UCSD-AML1 (cell line): ENCODE measurements at regions not wholly inside any gene's neighbourhood (a gene's known extent, or its start where the extent isn't known, plus 50 kb on each side); places are given as distances from the start of the nearest gene placed in this dataset.

Experiments
- DNase-seq: peaks from one replicate; lab custom pipeline; 2025; ENCODE audit not compliant: unreplicated experiment; lab: John Stamatoyannopoulos, UW

DNA sequence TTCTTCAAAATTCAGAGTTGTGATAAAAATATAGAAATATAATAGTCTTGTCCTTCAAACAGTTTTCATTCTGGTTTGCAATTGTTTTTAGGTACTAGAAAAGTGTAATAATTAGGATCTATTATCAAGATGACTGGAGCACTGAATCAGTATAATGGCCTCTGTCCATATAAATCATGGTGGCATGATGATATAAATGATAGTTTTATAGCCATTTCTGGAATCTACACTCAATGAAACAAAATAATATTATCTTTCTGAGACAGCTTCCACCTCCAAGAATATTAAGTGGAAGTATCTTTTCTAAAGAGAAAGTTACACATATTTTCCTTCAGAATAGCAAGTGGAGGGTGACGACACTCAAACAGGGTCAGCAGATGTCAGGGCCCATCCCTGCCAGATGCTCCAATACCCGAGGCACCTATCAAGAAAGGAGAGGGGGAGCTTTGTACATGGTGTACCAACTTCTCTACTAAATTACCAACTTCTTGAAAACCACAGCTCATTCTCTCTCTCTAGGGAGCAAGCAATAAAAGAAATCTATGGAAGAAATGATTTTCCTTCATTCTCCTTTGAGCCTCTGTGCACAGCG, 882.7 kb upstream of the CHAC2 start:
- no peak for DNase-seq

DNA sequence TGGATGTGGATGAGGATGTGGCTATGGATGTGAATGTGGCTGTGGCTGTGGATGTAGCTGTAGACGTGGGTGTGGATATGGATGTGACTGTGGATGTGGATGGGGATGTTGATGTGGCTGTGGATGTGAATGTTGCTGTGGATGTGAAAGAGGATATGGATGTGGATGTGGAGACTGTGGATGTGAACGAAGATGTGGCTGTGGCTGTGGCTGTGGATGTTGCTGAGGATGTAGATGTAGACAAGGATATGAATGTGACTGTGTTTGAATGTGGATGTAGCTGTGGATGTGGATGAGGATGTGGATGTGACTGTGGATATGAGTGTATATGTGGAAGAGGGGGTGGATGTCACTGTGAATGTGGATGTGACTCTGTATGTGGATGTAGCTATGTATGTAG, 884.6 kb upstream of the CHAC2 start:
- no peak for DNase-seq

DNA sequence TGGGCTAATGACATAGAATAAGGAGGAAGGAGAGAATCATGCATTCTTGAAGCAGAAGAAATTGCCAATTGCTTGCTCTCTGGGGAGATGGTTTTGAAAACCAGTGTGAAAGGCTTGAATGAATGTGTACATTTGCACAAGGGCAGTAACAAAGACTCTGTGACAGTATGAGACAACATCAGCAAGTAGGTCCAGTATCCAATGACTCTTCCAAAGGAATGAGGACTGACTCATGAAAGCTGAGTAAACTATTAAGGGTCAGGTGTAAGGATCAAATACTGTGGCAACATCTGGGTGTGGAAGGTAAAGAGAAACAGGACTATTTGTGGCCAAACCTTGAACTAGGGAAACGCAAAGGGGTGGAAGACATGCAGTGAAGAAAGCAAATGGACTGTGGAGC, 886.0 kb upstream of the CHAC2 start:
- no peak for DNase-seq

DNA sequence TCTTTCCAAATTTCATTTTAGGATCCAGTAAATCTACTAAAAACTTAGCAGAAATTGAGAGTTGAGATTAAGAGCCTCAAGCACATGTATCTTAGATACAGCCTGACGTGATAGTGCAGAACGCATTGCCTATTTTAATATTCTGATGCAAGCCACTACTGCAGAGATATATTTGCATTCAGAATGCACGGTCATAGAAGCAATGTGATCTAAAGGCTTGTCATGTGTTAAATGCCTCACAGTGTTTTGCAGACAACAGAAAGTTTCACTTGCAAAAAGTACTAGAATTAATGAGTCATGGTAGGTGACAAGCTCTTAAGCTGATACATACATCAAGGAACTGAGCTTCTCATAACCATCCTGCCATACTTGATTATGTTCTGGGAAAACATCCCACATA, 886.7 kb upstream of the CHAC2 start:
- no peak for DNase-seq

DNA sequence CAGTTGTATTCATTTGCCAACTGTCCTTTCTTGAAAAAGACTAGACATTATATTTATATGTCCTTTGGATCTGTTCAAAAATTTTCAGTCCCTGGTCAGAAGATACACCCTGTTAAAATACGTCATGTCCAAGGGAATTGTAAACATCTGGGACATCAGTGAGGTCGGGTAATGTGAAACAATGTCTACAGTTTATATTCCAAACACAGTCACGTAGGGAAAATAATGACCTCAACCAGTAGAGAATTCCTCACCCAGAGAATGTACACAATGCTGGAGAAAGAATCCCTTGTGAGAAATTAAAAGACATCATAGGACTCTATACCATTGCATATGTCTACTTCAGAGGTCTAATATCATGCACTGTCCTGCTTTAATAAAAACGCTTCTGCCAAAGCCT, 888.0 kb upstream of the CHAC2 start:
- no peak for DNase-seq

DNA sequence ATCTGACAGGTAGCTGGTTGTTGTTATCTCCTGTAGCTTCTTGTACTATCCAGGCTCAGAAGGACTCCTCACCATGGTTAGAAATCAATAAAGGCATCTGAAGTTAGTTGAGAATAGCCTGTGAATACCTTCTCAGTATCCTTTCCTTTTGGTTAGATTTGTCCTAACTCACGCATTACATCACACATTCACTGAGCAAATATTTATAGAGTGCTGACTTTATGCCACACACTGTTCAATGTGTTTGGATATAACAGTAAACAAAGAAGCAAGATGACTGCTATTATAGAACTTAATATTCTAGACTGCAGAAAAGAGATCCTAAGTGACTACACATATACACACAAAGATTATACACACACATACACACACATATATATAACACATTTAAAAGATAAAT, 889.9 kb upstream of the CHAC2 start:
- DNase-seq, result no peak

DNA sequence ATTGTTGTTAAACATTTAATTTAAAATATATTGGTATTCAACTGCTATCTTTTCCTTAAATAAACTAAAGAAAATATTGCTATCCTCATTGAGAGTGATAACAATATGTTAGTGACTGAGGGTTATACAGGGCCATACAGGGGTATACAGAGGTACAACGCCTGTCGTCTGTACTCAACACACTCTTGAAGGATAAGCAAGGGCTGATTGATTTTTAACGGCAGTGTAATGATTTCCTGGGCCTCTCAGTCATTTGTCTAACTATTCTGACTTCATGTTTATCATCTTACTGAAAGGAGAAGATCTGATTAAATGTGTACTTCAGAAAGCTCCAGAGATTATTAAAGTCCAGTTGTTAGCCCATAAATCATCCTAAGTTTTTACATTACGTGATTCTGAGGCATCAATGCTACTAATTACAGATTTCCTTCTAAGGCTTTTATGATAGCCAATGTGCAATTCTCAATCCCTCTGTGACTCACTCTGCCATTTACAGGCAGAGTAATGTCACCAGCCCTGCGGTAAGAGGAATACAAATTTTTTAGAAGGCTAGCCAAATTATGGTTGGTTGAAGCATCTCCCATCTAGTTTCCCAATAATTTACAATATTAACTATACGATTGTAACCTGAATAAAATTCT, 893.0 kb upstream of the CHAC2 start:
- DNase-seq, result no peak

DNA sequence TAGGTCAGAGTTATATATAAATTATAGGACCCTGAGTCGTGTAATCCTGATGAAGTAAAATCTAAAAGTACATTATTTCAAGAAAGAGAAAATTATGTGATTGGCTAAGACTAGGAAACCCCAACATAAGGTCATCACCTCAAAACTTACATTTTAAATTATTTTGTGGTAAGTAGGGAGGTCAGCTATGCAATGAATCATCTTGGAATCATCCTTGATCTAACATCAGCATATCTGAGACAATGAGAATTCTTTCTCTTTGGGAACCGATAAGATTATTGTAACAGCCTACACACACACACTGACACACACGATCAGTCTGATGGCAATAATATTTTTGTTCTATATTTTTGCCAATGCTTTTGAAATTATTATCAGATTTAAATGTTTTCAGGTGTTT, 904.8 kb upstream of the CHAC2 start:
- DNase-seq, result no peak

DNA sequence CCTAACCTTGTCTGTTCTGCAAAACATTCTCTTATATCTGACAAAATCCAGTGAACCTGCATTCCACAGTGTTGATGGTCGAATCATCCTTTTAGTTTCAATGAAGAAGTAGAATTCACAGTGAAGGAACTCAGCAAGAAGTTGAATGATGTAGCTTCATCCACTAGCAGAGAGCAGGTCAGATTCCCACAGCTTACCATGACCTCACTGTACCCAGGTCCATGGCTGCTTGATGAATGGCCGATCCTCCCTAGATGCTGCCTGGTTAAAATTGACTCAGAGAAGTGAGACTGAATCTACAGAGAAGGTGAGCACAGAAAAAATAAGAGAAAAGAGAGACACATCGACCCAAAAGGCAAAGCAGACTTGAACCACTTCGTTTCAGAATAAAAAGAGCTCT, 906.0 kb upstream of the CHAC2 start:
- DNase-seq, result no peak

DNA sequence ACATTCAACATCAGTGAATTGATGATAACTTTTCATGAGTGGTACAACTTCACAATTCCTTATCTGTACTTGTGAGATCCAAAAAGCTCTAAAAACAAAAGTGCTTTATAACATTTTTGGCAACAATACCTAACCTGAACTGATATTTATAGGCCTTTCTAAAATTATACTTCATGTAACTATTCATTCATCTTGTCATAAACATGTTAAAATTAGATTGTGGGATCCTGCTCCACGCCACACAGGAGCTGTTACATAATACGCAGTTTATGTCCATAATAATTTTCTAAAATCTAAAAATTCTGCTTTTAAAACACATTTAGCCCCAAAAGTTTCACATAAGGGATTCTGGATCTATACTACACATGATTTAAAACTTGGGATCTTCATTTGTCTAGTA, 908.5 kb upstream of the CHAC2 start:
- no peak for DNase-seq

DNA sequence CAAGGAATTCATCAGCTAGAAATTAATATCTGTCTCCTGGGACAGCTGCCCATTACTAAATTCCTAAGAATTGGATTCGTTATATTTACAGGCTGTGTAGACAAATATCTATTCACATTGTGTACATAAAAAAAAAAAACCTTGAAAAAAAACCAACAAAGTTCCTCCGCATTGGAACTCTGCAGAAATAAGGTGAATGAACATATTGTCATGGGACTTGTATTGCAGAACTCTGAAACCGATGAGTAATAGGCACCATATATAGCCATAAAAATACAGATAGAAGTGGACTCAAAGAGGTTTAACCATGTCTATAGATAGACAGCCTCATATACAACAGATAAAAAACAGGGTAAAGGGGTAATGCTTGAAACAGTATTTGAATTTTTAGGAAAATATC, 909.9 kb upstream of the CHAC2 start:
- DNase-seq, result no peak

DNA sequence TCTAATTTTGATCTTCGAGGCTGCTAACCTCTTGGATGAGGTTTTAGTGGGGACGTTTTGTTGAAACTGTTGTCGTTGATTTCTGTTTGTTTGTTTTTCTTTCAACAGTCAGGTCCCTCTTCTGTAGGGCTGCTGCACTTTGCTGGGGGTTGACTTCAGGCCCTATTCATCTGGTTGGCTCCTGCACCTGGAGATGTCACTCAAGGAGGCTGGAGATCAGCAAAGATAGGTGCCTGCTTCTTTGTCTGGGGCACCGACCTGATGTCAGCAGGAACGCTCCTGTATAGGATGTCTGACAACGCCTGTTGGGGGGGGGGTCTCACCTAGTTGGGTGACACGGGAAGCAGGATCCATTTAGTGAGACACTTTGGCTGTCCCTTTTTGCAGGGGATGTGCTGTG, 915.6 kb upstream of the CHAC2 start:
- DNase-seq, result no peak

DNA sequence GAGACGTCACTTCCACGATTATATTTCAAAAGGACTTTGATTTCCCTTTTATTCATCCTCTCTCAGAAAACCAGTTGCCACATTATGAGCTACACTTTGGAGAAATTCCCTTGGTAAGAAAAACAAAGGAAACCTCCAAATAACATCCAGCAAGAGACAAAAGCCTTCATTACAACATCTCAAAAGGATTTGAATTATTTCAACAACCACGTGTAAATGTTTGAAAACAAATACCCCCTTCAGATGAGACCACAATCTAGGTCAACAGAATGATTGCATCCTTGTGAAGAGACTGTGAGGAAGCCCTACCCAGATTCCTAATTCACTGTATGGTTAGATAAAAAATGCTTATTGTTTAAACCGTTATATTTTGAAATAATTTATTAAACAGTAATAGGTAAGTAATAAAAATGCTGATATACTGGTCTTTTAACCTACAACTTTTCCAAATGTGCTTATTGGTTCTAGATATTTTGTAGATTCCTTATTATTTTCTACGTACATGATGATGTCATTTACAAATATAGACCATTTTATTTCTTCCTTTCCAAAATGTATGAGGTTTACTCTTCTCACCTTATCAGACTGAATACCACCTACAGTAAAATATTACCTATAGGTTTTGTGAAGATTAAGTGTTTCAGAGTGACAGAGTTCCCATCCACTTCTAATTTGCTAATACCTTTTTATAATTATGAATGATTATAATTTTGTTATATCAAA, 922.7 kb upstream of the CHAC2 start:
- DNase-seq, result no peak

DNA sequence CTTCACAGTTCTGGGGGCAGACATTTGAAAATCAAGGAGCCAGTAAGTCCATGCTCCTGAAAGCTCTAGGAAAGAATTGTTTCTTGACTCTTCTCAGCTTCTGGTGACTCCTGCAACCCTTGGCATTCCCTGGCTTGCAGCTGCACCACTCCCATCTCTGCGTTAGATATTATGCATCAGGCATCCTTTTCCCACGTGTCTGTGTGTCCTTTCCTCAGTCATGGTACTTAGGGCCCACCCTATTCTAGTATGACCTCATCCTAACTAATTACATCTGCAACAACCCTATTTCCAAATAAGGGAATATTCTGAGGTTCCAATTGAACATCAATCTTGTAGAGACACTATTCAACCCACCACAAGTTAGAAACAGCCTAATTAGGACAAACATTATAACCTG, 931.7 kb upstream of the CHAC2 start:
- DNase-seq, result no peak

DNA sequence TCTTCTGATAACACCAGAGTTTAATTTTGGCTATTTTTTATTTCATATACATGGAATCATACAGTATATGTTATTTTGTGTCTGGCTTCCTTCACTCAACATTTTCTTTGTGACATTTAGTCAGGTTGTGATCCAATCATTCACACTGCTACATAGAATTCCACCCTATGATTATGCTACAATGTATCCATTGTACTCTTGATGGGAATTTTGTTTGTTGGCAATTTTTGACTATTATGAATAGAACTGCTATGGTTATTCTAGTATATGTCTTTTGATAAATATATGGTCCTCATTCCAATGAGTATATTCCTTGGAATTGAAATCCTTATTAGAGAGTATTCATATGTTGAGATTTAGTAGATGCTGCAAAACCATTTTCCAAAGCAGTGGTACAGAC, 936.4 kb upstream of the CHAC2 start:
- DNase-seq, result no peak

DNA sequence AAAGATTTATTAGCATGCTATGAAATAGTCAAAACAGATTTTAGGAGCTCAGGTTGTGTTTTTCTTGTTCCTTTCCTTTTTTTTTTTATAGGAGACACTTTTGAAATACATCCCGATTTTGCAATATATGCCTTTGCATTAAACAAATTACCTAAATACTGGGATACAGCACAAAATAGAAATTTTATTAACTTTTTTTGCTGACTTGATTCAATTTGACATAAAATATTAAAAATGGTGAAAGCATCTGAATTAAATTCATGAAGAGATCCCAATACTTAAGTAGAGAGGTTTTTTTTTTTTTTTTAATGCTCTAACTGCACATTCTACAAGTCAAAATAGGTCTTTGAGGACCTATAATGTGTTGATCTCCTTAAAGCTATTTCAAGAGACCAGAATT, 939.5 kb upstream of the CHAC2 start:
- no peak for DNase-seq

DNA sequence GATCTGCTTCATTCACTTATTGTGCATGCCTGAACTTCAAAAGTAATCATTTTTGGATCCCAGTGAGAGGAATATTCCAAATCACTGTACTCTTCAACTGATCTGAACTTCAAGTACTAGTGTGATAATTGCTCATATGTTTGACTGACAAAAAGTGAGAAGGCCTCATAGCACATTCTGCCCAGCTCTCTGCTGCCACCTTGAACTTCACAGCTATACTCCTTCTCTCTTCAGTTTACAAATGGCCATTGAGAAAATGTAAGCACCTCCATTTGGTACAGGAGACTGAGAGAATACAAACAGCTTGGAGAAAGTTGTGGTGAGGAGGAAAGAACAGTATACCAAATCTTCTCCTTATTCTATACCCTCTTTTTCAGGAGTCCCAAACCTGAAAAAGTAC, 946.0 kb upstream of the CHAC2 start:
- no peak for DNase-seq

DNA sequence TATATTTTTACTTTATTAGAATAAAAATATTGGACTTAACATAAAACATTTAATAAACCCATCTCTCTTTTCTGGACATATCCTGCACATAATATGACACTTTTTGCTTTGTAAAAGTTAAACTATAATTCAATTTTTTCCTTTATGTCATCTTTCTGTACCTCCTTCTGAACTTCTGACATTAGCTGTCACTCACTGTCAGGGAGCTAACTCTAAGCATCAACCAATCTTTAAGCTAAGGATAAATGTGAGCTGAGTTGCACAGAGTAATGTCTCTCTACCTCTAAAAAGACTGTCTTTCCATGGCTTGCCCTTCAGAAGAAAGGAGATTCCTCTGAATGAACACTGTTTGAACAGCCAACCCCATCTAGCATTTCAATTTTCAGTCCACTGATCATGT, 948.6 kb upstream of the CHAC2 start:
- no peak for DNase-seq

DNA sequence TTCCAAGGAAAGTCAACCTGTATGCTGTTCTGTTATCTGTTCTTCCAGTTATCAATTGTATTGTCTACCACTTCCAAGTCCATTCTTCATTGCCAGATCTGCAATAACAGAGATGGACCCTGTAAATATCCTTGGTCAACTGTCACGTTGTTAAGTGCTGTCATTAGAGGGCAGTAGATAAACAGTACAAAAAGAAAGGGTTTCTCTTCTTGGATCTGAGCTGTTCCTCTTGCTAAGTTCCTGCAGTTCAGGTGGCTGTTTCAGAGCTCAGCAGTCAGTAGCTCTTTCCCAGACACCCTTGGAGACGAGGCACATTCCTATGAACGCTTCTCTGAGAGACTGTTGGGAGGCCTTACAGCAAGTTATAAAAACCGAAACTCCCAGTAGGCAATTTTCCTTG, 957.1 kb upstream of the CHAC2 start:
- DNase-seq, result no peak

DNA sequence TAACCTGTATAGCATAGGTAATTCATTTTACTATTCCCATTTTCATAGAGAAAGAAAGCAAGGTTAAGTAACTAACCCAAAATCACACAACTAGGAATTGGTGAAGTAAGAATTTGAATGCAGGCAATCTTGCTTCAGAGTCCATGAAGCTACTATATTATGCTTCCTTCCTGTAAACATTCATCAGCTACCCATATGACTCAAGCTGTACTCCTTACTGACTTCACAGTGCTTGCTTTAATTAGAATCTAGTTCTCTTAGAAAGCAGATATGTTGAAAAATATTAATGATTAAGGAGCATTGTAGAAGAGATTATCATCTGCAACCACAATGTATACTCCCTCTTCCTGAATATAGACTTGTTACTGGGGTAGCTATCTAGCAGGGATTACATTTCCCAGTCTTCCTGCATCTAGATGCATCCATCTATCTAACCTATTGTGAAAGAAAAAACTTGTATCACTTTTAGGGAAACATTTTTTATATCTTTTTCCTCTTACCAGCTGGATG, 961.6 kb upstream of the CHAC2 start:
- DNase-seq, result no peak

DNA sequence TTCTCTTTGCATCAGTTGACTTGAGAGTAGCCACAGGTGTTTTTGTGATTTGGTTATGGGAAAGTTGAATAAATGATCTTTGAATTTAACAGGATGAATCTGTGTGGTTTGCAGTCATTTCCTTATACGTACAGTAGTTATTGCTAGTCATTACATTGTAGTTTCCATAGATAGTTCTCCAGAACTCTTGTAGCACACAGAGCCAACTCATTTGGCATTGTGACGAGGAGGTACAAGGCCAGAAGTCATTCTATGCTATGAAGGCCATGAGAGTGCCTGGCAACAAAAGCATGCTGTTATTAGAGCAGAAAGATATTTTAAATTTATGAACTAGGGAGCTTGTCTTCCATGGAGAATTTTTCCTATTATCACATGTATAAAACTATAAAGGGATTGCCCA, 973.0 kb upstream of the CHAC2 start:
- no peak for DNase-seq

DNA sequence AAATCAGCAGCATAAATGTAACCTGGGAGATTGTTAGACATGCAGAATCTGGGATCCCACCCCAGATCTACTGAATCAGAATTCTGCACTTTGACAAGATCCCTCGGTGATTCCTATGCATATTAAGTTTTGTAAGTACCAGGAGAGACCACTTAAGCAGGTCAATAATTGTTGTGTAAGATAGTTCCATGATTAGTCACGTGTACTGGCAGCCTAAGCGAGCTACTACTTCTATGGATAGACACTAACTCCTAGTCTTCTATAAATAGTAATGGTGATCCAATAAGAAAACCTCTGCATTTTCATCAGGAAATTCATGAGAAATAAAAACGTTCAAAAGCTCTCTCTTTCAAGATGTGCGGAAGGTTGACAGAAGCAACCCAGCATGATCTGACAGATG, 988.2 kb upstream of the CHAC2 start:
- DNase-seq, result no peak

DNA sequence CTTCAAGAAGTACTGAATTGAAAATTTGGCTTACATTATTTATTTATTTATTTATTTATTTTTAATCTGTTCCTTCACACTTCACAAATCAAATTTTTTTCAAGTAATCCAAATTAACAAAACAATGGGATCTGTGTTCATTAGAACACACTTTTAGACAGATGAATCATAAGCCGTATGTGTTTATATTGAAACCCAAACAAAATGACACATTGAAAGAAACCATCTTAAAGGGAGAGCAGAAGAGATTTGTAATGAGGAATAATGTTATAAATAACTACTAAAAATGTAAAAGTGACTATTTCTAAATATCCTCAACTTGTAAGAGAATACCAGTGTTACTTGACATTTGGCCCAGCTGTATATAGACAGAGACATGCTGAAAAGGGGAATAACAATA, 991.0 kb upstream of the CHAC2 start:
- DNase-seq, result no peak
